ENCODE measurements at regions not wholly inside any gene's neighbourhood (a gene's known extent, or its start where the extent isn't known, plus 50 kb on each side); places are given as distances from the start of the nearest gene placed in this dataset.

DNA sequence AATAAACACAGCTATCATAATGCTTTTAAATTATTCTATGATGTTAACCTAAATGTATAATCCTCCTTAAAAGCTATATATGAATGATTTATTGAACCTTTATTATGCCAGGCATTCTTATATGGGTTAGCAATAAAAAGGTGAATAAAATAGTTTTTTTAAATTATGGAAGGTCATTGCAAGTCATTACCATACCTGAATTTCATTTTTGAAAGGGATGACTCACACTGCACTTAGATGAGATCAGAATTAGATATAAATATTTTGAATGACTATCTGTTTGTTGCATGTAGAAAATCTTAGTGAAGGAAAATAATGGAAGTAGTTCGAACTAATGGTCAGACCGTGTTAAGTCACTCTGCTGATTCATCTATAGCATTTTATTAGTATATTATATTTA, 822.3 kb downstream of the LUZP2 start:
- TF ChIP-seq CEBPB (IDR thresholded peaks at IDR 0.05; ENCODE audit: low read depth) (no peak), POLR2AphosphoS5 (IDR thresholded peaks at IDR 0.05; ENCODE audit: low read depth, low read length) (no peak), POLR2A (IDR thresholded peaks at IDR 0.05; ENCODE audit: borderline replicate concordance, extremely low read depth, insufficient read depth, insufficient read length) (no peak), CBX3 (IDR thresholded peaks at IDR 0.05; ENCODE audit: low read depth) (no peak), EZH2 (IDR thresholded peaks at IDR 0.05) (no peak), YY1 (IDR thresholded peaks at IDR 0.05; ENCODE audit: extremely low read depth, insufficient replicate concordance, low read depth, low read length) (no peak), TCF7L2 (IDR thresholded peaks at IDR 0.05; ENCODE audit: borderline replicate concordance, extremely low read depth, insufficient read depth, insufficient read length) (no peak), EZH2phosphoT487 (IDR thresholded peaks at IDR 0.05; ENCODE audit: borderline replicate concordance) (no peak), EGR1 (IDR thresholded peaks at IDR 0.05; ENCODE audit: low read depth) (no peak), ZNF274 (IDR thresholded peaks at IDR 0.05; ENCODE audit: low read depth, low read length) (no peak)
- TF ChIP-seq, protein P1, sequence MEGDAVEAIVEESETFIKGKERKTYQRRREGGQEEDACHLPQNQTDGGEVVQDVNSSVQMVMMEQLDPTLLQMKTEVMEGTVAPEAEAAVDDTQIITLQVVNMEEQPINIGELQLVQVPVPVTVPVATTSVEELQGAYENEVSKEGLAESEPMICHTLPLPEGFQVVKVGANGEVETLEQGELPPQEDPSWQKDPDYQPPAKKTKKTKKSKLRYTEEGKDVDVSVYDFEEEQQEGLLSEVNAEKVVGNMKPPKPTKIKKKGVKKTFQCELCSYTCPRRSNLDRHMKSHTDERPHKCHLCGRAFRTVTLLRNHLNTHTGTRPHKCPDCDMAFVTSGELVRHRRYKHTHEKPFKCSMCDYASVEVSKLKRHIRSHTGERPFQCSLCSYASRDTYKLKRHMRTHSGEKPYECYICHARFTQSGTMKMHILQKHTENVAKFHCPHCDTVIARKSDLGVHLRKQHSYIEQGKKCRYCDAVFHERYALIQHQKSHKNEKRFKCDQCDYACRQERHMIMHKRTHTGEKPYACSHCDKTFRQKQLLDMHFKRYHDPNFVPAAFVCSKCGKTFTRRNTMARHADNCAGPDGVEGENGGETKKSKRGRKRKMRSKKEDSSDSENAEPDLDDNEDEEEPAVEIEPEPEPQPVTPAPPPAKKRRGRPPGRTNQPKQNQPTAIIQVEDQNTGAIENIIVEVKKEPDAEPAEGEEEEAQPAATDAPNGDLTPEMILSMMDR (IDR thresholded peaks at IDR 0.05 in 2 of 3, conservative IDR thresholded peaks at IDR 0.05 in 1 of 3; ENCODE audit: borderline replicate concordance in 1 of 3, insufficient read depth in 1 of 3, low read depth in 2 of 3, low read length in 2 of 3): no peak
- TF ChIP-seq, protein P2, sequence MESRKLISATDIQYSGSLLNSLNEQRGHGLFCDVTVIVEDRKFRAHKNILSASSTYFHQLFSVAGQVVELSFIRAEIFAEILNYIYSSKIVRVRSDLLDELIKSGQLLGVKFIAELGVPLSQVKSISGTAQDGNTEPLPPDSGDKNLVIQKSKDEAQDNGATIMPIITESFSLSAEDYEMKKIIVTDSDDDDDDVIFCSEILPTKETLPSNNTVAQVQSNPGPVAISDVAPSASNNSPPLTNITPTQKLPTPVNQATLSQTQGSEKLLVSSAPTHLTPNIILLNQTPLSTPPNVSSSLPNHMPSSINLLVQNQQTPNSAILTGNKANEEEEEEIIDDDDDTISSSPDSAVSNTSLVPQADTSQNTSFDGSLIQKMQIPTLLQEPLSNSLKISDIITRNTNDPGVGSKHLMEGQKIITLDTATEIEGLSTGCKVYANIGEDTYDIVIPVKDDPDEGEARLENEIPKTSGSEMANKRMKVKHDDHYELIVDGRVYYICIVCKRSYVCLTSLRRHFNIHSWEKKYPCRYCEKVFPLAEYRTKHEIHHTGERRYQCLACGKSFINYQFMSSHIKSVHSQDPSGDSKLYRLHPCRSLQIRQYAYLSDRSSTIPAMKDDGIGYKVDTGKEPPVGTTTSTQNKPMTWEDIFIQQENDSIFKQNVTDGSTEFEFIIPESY (IDR thresholded peaks at IDR 0.05; ENCODE audit: extremely low read depth, insufficient replicate concordance, low read length): no peak
- TF ChIP-seq, protein P3, sequence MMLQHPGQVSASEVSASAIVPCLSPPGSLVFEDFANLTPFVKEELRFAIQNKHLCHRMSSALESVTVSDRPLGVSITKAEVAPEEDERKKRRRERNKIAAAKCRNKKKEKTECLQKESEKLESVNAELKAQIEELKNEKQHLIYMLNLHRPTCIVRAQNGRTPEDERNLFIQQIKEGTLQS (IDR thresholded peaks at IDR 0.05): no peak
- TF ChIP-seq, protein P4, sequence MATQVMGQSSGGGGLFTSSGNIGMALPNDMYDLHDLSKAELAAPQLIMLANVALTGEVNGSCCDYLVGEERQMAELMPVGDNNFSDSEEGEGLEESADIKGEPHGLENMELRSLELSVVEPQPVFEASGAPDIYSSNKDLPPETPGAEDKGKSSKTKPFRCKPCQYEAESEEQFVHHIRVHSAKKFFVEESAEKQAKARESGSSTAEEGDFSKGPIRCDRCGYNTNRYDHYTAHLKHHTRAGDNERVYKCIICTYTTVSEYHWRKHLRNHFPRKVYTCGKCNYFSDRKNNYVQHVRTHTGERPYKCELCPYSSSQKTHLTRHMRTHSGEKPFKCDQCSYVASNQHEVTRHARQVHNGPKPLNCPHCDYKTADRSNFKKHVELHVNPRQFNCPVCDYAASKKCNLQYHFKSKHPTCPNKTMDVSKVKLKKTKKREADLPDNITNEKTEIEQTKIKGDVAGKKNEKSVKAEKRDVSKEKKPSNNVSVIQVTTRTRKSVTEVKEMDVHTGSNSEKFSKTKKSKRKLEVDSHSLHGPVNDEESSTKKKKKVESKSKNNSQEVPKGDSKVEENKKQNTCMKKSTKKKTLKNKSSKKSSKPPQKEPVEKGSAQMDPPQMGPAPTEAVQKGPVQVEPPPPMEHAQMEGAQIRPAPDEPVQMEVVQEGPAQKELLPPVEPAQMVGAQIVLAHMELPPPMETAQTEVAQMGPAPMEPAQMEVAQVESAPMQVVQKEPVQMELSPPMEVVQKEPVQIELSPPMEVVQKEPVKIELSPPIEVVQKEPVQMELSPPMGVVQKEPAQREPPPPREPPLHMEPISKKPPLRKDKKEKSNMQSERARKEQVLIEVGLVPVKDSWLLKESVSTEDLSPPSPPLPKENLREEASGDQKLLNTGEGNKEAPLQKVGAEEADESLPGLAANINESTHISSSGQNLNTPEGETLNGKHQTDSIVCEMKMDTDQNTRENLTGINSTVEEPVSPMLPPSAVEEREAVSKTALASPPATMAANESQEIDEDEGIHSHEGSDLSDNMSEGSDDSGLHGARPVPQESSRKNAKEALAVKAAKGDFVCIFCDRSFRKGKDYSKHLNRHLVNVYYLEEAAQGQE (IDR thresholded peaks at IDR 0.05; ENCODE audit: low read depth): no peak

Measured in HCT116 (cell line).